IPS-NIHi7 (cell line): ENCODE measurements at regions not wholly inside any gene's neighbourhood (a gene's known extent, or its start where the extent isn't known, plus 50 kb on each side); places are given as distances from the start of the nearest gene placed in this dataset.
A peak's percentile ranks its signal among the peaks of the same experiment; 100 is the strongest.

ENCODE experiments used
- DNase-seq: peaks from one replicate; pipeline ENCODE4 v3.0.0; 2012; ENCODE audit warnings: mixed read lengths; ENCODE audit errors: extremely low spot score

DNA sequence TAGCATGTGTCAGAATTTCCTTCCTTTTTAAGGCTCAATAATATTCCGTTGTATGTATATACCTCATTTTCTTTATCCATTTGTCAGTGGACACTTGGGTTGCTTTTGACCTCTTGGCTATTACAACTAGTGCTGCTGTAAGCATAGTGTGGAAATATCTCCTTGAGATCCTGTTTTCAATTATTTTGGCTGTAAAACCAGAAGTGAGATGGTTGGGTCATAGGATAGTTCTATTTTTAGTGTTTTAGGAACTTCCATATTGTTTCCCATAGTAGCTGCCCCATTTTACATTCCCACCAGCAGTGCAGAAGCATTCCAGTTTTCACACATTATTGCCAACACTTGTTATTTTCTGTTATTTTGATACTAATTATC, 70.4 kb upstream of the C15orf39 start:
- DNase-seq = no peak

DNA sequence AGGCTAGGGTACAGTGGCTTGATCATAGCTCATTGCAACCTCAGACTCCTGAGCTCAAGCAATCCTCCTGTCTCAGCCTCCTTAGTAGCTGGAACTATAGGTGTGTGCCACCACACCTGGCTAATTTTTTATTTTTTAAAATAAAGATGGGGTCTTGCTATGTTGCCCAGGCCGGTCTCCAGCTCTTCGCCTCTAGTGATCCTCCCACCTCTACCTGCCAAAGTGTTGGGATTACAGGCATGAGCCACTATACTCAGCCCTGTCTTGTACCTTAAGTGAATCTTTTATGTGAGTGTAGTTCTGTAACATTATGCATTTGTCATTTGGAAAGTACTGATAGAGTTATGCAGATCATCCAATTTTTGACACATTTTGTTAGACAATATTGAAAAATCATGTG, 66.9 kb upstream of the C15orf39 start:
- DNase-seq = no peak

- DNase-seq = no peak
Observed at GRCh38 chr15:75136118-75136517, 65.6 kb upstream of the C15orf39 start.

DNA sequence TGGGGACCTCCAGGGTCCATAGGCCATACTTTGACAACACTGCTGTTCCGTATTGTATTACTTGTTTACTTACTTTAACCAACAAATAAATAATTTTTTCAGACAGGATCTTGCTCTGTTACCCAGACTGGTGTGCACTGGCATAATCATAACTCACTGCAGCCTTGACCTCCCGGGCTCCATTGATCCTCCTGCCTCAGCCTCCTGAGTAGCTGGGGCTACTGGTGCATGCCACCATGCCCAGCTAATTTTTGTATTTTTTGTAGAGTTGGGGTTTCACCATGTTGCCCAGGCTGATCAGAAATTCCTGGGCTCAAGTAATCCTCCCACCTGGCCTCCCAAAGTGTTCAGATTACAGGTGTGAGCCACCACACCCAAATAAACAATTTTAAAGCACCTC, 64.9 kb upstream of the C15orf39 start:
- no peak for DNase-seq

DNA sequence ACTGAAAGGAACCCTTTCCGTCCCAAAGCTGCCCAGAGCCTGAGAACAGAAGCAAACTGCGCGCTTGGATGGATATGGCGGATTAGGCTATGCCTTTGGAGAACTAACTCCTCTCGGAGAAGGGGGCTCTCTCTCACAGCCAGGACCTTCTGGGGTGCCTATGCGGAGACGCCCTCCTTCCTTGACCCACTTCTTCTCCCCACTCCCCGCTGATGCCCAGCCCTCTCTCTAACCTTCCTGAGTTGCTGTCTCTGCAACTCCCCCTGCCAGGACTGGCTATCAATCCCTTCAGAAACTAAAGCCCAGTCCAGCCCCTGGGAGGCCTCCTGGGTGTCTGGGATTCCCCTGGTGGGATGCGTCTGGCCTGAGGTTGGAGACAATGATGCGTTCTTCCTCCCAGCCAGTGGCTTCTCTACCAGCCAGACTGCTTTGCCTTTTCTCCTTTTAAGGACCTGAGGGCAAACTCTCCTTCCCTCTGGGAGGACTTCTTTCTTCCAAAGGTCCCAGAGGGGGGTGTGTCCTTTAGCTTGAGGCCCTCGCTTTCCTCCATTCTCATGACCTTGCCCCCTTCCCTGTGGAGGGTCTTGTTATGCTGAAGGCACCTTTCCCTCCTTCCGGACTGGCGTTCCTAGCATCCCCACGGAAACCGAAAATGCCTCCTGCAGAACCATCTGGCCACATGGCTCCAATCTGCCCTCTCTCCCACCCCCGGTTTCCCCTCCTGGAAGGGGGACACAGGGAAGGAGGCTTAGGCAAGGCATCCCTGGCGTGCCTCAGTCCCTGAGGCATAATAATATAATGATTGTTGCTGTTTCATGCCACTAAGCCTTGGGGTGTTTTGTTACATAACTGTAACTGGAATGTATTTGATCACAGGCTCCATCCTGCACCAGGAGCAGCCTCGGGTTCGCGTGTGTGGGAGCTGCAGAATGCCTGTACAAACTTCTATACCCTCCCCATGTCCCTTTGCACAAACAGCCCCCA, 63.4 kb upstream of the C15orf39 start:
- peak; percentile 67 for DNase-seq

GRCh38 chr15:75140080-75140879, 61.4 kb upstream of the C15orf39 start:
- peak; percentile 61 for DNase-seq

DNA sequence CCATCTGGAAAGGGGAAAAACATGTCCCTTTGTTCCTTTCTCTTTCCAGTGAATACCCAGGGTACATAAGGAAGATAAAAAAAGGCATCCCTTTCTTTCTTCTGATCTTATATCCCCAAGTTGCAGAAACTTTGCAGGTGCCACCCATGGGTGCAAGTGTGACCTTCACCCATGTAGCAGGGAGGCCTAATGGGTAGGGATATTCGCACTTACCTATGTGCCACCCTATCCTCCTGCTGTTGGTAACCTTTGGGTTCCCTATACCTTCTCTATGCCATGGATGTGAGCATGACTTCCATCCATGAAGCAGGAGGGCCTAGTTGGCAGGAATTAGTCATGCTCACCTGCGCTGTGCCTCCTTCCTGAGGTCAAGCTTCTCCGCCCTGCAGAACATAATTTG, 59.2 kb upstream of the C15orf39 start:
- no peak for DNase-seq

DNA sequence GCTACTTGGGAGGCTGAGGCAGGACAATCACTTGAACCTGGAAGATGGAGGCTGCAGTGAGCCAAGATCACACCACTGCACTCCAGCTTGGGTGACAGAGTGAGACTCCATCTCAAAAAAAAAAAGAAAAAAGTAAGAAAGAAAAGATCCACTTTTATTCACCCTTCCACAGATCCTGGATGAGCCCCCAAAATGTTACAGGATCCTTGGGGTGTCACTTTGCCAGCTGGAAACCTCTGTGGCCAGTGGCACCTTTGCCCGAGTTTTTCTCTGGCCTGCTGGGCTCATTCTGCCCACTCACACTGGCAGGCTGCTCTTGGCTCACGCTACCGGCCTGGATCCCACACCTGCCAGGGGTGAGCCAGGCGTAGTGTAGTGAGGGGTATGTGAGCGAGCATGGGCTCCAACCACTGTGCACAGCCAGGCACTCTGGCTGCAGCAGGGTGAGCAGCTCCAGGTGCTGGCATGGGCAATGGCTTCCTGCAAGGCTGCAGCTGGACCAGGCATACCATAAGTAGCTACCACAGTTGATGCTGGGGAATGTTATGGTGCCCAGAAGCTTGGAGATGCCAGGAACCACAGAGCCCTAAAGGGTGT, 57.8 kb upstream of the C15orf39 start:
- DNase-seq = no peak

GRCh38 chr15:75145027-75145841, 56.4 kb upstream of the C15orf39 start:
- no peak for DNase-seq

DNA sequence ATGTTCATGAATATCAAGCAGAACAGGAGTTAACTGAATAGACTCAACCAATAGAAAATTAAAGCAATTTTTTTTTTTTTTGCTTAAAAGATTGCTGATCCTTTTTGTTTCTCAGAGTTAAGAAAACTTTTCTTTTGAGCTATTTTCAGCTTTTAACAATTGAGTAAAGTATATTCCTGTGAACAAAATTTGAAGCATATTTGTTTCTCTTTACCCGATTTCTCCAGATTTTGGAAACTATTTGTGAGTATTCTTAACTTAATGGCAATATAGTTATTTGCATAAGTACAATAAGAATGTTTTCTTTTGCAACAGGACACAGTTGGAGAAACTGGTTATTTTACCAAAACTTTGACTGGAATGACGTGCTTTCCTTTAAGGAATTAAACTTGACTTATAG, 53.4 kb upstream of the C15orf39 start:
- no peak for DNase-seq

DNA sequence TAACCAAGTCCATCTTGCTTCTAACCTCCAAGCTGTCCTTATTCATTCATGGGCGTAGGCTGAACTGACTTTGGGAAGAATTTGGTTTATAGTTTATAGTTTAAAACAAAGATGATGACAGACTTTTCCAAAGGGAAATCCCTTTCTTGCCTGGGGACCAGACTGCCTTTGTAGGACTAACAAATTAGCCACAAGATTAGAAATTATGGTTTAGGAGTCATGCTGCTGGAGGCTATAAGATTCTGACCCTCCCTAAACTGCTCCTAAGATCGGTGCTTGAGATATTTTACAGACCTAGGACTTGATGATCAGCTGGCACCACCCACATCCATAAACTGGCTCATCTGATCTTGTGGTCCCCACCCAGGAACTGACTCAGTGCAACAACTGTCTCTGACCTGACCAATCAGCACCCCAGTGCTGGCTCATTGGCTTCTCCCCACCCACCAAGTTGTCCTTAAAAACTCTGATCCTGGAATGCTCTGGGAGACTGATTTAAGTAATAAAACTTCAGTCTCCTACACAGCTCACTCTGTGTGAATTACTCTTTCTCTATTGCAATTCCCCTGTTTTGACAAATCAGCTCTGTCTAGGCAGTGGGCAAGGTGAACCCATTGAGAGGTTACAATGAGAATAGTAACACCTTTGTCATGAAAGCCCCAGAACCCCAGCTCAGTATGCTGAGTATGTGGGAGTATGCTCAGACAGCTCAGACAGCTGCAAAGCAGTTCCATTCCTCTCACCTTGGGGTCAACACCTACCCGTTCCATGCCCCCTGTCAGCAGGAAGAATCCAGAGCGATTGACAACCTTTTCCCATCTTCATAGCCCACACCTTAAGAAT, 51.6 kb upstream of the C15orf39 start:
- no peak for DNase-seq

DNA sequence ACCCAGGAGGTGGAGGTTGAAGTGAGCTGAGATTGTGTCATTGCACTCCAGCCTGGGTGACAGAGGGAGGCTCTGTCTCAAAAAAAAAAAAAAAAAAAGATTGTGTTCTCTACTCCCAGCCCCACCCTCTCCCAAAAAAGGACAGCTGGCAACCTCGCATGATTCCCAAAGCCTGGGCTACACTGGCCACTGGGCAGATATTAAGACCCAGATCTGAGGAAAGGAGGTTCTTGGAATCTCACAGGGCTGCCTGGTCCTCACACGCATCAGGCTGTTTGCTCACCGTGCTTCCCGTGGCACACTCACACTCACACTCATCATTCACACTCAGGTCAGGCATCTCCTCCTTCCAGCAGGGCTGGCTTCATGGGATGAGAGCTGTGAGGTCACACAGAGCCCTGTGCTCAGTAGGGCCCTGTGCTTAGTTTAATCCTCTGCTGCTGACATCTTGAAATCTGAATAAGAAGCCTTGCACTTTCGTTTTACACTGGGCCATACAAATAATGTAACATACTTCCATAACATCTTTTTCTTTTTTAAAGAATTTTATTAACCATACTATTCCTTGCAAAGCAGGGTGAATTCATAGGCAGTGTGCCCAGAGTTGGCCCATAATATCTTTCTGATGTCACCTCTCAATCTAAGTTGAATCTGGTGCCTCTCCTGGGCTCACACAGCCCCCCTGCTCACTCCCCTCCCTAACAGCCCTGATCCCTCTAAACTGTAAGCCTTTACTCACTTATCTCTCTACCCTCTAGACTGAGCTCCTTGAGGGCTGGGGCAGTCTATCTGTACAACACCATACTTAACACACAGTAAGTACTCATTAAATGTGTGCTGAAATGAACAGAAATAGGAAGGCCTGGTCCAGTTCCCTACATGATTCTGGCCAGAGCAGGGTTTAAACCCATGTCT, 50.2 kb upstream of the C15orf39 start:
- DNase-seq = no peak
